HFF-Myc (cell line): ENCODE measurements at regions not wholly inside any gene's neighbourhood (a gene's known extent, or its start where the extent isn't known, plus 50 kb on each side); places are given as distances from the start of the nearest gene placed in this dataset.

Experiments
- DNase-seq: peaks from one replicate; pipeline ENCODE4 v3.0.0-alpha.2; 2011; ENCODE audit warnings: low read depth; ENCODE audit errors: extremely low read depth
- H3K4me3 ChIP-seq: replicated peaks from 2 replicates; pipeline ENCODE4 v1.5.1; 2011; ENCODE audit warnings: low read depth, mild to moderate bottlenecking, control low read depth, low read length
- CTCF ChIP-seq: IDR thresholded peaks from 2 replicates; pipeline ENCODE4 v1.5.1; 2012; ENCODE audit warnings: mild to moderate bottlenecking, low read depth, low read length, control low read depth; ENCODE audit errors: missing control alignments

GRCh38 chr12:13799574-13799973 lies 181.8 kb downstream of the GRIN2B start:
- DNase-seq: no peak
- TF ChIP-seq CTCF: no peak
- H3K4me3 ChIP-seq: no peak overlapping the region

- no peak for TF ChIP-seq CTCF
- DNase-seq: no peak
- H3K4me3 ChIP-seq: no peak overlapping the region
These were observed 183.2 kb downstream of the GRIN2B start for GRCh38 chr12:13798162-13798561.

GRCh38 chr12:13794706-13795105 lies 186.7 kb downstream of the GRIN2B start:
- TF ChIP-seq CTCF: no peak
- DNase-seq: no peak
- H3K4me3 ChIP-seq: no peak overlapping the region

- no peak for DNase-seq
These were observed 191.1 kb downstream of the GRIN2B start for GRCh38 chr12:13790317-13790716.

GRCh38 chr12:13788626-13789025 lies 192.8 kb downstream of the GRIN2B start:
- H3K4me3 ChIP-seq: no peak overlapping the region
- TF ChIP-seq CTCF: no peak
- DNase-seq: no peak

More at GRCh38 chr12:13790317-13790716, 191.1 kb downstream of the GRIN2B start:
- no peak for TF ChIP-seq CTCF
- no peak overlapping the region for H3K4me3 ChIP-seq

GRCh38 chr12:13786646-13787045 lies 194.8 kb downstream of the GRIN2B start:
- H3K4me3 ChIP-seq: no peak overlapping the region
- DNase-seq: no peak
- no peak for TF ChIP-seq CTCF

GRCh38 chr12:13784504-13784903 lies 196.9 kb downstream of the GRIN2B start:
- TF ChIP-seq CTCF: no peak
- DNase-seq: no peak
- no peak overlapping the region for H3K4me3 ChIP-seq
